GM10248 (cell line): ENCODE measurements at regions not wholly inside any gene's neighbourhood (a gene's known extent, or its start where the extent isn't known, plus 50 kb on each side); places are given as distances from the start of the nearest gene placed in this dataset.

Experiments used
- CTCF ChIA-PET: fragments of 300-600 bp; sonication (Branson Sonifier 250); formaldehyde crosslinking; extraction: SDS; loops from one replicate; lab custom pipeline; 2021; ENCODE audit warnings: antibody characterized with exemption; lab: Yijun Ruan, JAX
- POLR2A ChIA-PET: fragments of 350-650 bp; sonication (Branson Sonifier 250); formaldehyde crosslinking; extraction: SDS; loops from one replicate; lab custom pipeline; 2020; ENCODE audit warnings: antibody characterized with exemption; lab: Yijun Ruan, JAX
- DNase-seq: peaks from one replicate; pipeline ENCODE4 v3.0.0; 2012; ENCODE audit errors: extremely low spot score
- TF ChIP-seq, protein P1 (sequence below): IDR thresholded peaks from 2 replicates; pipeline ENCODE4 v1.5.1; 2012; ENCODE audit warnings: mild to moderate bottlenecking, low read depth; ENCODE audit errors: extremely low read depth, missing control alignments, control extremely low read depth

DNA sequence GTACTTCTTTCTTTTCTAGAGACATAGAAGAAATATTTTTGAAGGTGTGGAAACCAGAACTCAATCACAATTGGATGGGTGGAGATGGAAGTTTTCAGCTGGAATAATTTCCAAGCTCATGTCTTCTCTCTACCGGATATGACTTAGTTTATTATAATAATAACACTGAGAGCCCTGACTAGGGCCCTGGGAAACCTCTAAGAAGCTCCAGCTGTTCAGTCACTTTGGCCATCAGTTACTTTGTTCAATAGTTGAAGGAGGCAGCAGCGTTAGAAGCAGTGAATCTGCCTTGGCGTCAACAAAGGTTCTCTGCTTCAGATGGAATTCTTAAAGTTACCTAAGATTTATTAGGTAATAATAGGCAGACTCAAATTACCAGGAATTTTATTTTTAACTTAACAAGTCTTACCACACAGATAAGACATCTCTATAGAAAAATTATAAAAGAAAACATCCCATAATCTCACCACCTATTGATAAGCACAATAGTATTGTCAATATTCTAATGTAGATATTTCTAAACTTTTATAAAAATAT, 293.8 kb upstream of the CHAC2 start:
- CTCF ChIA-PET: interaction anchor here (0.8 kb wide), 1 partner anchor 9 kb away, joined by 4 read pairs; no protein-coding TSS in a partner anchor
- POLR2A ChIA-PET: no interaction called here

DNA sequence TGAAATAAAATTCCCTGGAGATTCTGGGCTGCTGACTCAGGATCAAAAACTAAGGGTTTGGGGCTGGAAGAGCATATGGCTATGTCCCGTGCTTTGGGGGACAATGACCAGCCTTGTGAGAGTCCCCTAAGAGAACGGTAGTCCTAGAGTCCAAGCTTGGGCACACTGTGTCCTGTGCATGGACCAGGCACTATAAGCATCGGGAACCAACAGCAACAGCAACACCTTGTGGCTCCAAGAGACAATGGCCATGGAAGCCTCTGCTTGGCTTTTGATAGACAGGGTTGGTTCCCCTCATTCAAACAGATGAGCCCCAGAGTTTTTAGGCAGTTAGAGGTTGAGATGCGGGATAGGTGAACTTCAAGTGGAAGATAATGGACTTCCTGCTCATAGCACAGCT, 294.4 kb upstream of the CHAC2 start:
- TF ChIP-seq, protein P1, sequence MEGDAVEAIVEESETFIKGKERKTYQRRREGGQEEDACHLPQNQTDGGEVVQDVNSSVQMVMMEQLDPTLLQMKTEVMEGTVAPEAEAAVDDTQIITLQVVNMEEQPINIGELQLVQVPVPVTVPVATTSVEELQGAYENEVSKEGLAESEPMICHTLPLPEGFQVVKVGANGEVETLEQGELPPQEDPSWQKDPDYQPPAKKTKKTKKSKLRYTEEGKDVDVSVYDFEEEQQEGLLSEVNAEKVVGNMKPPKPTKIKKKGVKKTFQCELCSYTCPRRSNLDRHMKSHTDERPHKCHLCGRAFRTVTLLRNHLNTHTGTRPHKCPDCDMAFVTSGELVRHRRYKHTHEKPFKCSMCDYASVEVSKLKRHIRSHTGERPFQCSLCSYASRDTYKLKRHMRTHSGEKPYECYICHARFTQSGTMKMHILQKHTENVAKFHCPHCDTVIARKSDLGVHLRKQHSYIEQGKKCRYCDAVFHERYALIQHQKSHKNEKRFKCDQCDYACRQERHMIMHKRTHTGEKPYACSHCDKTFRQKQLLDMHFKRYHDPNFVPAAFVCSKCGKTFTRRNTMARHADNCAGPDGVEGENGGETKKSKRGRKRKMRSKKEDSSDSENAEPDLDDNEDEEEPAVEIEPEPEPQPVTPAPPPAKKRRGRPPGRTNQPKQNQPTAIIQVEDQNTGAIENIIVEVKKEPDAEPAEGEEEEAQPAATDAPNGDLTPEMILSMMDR: no peak
- CTCF ChIA-PET: interaction anchor here (0.8 kb wide), 1 partner anchor 10 kb away, joined by 4 read pairs; no protein-coding TSS in a partner anchor
- DNase-seq: no peak
- POLR2A ChIA-PET: no interaction called here

More for the DNA sequence above, 293.8 kb upstream of the CHAC2 start:
- no peak for DNase-seq
- TF ChIP-seq, protein P1: no peak

DNA sequence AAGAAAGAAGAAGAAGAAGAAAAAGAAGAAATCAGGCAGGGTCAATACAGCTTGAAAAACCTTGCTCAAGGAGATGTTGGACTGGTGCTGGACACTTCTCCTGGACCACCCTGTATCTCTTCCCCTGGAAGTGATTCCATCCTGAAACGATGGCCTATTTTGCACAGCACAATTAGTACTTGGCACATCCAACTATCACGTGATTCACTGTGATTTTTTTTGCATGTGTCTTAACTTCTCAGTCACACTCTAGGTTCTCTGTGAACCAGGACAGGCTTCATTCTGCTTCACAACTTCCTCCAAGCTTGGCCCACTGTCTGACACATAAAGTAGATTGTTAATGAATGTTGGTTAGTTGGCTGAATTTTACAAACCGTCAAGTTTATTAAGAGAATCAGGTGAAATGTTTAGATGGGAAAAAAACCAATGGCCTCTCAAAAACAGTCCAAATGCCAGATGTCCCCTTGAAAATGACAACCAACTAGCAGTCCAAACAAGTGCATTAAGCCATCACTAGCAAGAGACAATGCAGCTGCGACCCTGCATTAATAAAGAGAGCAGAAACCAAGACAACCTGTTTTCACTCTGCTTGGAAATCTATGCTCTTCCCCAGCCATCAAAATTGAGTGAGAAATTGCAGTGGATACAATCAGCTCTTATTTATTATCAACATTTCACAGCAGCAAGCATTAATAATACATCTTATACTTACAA, 300.0 kb upstream of the CHAC2 start:
- CTCF ChIA-PET: no interaction called here
- POLR2A ChIA-PET: no interaction called here
- TF ChIP-seq, protein P1: no peak
- no peak for DNase-seq

DNA sequence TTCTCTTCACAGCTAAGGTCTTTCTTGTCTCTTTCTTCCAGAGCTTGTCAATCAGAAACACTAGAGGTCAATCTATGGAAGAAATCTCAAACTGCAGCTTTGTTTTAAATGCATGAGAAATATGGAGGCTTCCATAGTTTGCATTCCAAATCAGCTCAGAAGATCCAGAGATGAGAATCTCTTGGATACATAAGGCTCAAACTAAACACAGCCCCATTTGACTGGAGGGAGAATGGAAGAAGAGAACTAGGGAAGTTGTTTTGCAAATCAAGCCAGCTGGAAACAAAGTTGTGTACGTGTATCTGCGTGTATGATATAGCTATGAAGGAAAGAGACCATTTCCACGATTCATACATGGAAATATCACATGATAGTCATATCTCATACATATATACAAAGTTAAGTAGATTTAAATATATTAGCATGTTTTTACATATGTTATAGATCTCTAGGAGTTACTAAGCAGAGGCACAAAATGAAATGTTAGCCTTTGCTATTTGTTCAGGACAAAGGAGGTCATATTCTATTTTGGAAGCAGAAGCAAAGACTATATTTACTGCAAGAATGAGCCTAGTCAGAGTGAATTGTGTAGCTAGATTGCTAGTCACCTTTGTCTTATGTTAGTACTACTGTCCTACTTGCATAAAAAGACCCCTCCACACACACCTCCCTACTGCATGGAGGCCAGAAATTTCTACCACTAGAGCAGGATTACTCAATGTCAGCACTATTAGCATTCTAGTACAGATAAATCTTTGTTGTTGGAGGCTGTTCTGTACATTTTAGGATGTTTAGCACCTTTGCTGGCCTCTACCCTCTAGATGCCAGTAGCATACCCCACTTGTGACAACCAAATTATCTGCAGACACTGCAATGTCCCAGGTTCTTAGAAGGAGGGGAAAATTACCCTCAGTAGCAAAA, 303.5 kb upstream of the CHAC2 start:
- ChIA-PET POLR2A (no interaction called here), CTCF (interaction anchor here (0.9 to 1.6 kb wide), 3 partner anchors 10 to 41 kb away, joined by 3 read pairs; no protein-coding TSS in a partner anchor)
- DNase-seq: no peak
- TF ChIP-seq, protein P1: no peak

DNA sequence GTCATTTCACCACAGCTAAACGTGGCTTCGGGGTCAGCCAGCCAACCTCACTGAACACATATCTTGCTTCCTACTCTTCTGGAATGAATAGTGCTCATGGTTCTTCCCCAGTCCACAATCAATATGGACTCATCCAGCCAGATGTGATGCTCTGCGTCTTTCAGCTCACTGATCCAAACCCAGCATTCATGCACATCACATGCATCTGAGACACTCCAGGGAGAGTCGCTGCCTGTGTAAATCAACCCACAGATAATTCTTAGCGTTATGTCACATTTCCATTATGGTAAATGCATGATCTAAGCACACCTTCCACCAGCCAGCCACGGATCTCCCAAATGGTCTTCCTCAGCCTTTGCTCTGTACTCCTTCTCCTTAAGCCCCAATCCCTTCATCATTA, 306.7 kb upstream of the CHAC2 start:
- TF ChIP-seq, protein P1: no peak
- ChIA-PET CTCF (interaction anchor here (1.2 to 1.7 kb wide), 2 partner anchors 11 to 21 kb away, joined by 4 read pairs; no protein-coding TSS in a partner anchor), POLR2A (no interaction called here)
- no peak for DNase-seq

DNA sequence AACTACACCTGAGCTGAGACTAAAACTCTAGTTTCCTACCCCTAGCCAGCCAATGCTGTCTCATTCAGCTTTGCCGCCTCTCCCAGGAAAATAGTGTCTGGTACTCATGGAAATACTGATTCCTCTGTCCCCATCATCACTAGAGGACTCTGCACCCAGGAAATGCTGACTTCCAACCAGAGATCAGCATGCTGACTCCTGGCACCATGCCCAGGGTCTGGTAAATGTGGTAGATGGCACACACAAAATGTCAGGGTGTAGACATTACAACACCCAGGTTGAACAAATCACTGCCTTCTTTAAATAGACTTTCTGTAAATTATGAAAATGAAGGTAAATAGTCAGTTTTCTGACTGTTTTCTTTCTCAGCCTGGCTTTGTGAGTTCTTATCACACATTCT, 307.3 kb upstream of the CHAC2 start:
- TF ChIP-seq, protein P1: no peak
- ChIA-PET POLR2A (no interaction called here), CTCF (interaction anchor here (1.2 to 1.7 kb wide), 2 partner anchors 10 to 20 kb away, joined by 4 read pairs; no protein-coding TSS in a partner anchor)
- no peak for DNase-seq
